OCI-M2 (cell line): ENCODE measurements at regions not wholly inside any gene's neighbourhood (a gene's known extent, or its start where the extent isn't known, plus 50 kb on each side); places are given as distances from the start of the nearest gene placed in this dataset.

Experiments
- DNase-seq: peaks from one replicate; lab custom pipeline; 2025; ENCODE audit not compliant: unreplicated experiment; lab: John Stamatoyannopoulos, UW

DNA sequence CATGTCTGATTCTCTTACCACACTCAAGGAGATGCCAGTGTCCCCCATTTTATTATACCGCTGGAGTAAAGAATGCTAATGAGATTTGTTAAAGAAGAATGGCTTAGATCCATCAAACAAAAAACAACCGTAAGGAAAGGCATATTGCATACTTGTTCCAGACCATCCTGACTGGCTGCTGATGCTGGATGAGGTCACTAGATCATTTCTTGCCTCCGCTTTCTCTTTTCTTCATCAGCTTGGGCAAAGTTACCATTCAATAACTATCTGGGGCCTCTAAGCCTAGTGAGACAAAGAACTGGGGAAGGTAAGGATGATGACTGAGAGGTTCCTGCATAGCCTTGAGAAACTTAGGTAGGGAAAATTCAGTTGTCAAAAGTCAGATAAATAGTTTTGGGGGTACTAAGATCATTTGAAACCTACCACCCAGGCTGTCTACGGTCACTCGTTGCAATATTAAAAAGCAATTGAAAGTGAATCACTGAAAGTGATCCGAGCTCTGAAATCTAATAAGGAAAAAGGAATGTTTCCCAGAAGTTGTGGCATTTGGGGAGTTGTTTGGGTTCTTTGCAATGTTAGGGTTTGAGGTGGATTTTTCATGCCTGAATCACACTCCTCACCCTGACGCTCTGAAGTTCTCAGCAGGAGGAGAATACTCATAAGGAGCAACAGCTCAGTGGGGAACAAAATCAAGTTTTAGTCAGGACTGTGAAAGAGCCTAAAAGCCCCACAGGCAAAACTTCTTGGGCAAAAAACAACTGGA, 176.8 kb downstream of the HHIPL2 start:
- no peak for DNase-seq

DNA sequence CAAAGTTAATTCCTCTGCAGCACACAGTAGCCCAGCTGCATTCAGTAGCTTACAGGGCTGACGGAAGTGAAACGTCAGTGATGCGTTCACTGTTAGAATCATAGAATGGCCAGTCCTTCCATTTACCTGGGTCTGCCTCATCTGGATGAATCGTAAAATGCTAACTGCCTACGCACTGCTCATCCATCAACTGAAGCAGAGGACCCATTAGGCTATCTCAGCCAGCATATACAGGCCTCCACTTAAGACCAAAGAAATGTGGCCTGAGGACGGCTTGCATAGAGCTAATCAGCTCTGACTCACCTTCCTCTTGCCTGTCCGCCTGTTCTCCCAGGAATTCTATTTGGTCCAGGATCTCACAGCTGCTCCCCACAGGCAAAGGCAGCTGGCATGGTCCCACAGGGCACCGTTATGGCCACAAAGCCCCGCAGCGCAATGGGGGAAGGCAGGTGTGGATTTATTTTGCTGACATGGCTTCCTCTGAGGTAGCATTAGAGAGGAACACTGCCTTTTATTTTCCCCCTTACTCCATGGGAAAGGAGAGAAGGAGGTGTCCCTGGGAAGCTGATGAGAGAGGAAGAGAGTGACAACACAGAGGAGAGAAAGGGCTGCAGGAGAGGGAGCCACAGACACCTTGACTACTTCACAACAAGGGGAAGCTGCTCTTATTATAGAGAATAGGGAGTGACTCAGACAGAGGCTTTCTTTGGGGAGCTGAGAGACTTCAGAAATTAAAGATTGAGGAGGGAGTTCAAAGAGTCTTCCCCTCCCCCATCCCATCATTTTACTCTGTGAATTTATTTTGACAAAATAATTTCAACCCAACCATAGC, 177.6 kb downstream of the HHIPL2 start:
- no peak for DNase-seq

DNA sequence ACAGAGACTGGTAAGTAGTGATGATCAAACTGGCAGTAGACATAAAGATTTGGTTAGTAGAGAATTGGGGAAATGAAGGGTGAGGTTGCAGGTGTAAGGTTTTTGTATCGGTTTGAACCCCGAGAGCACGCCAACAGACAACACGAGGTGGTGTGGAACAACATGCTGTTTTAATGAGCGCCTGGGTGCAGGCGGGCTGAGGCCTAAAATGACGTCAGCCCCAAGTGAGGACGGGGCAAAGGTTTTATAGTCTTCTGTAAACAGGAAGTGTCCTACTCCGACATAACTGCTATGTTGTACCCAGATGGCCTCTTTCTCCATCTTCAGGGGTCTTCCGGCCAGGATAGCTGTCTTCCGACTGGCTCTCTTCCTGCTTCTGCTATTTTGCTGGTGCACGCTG, 178.8 kb downstream of the HHIPL2 start:
- DNase-seq, result no peak

DNA sequence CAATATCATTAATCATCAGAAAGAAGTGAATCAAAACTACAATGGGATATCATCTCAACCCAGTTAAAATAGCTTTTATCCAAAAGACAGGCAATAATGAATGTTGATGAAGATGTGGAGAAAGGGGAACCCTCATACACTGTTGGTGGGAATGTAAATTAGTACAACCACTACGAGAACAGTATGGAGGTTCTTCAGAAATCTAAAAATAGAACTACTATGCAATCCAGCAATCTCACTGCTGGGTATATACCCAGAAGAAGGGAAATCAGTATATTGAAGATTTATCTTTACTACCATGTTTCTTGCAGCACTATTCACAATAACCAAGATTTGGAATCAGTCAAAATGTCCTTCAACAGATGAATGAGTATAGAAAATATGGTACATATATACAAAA, 189.8 kb downstream of the HHIPL2 start:
- DNase-seq, result no peak

DNA sequence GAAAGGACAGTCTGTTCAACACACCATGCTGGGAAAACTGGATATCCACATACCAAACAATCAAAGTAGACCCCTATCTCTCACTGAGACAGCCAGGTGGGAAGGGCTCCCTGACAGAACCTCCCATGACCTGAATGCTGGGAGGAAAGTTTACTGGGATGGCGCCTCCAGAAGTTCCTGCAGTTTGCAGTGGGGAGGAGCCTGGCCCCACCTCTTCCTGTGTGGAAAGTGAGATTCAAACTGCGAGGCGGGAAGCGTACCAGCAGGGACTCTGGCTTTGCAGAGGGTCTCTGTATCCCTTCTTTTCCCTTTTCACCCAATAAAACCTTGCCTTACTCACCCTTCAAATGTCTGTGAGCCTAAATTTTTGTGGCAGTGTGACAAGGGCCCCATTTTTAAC, 190.7 kb downstream of the HHIPL2 start:
- no peak for DNase-seq

DNA sequence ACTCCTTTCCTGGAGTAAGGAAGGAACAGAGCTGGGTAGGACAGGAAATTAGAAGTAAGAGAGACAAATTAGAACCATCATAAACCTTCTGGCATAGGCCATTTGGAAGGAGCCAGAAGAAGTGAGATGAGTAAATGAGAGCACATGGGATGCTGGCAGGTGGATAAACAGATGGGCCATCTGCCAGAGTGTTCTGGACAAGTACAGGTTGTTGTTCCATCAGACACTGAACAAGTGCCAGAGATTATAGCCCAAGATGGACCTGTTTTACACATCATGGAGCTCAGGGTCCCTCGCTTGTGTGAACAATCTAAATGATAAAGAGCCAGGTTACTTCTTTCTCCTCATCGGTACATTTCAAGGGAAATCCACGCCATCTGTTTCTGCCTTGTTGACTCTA, 200.3 kb downstream of the HHIPL2 start:
- DNase-seq, result no peak

DNA sequence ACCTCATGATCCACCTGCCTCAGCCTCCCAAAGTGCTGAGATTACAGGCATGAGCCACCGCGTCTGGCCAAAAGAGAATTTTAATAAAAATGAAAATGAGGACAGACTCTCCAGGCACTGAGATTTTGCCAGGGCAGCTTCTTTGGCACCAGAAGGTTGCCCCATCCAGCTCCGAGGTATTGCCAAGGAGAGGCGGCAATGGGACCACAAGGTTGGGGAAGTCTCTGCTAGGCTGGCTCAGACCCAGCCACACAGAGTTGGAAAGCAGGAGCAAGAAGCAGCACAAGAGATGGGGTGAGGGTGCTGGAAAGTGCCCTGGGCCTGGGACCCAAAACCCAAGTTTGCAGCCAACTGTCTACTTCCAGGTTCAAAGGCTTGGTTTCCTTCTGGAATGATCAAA, 200.9 kb downstream of the HHIPL2 start:
- DNase-seq, result no peak

DNA sequence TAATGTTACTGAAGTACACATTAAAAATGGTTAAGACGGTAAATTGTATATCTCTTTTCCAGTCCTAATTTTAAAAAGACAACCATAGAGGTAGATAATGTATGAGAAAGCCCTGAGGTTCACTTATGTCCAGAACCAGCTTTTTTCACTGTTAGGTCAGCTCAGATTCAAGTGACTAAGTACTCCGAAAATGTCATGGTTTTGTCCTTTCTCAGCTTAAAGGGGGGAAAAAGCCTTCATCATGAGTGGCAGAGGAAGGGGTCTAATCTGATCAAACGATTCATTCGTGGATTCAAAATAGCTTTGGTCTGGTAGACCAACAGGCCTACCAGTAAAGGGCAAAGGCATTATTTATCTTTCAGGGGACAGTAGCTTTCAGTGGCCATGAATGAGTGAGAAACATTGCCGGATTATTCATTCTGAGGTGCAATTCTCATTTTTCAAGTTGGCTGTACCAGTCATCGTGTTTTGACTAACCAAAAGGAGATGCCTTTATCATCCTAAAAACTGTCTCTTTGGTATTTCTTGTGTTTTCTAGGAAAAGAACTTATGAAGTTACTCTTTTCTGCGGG, 208.4 kb downstream of the HHIPL2 start:
- DNase-seq, result no peak

DNA sequence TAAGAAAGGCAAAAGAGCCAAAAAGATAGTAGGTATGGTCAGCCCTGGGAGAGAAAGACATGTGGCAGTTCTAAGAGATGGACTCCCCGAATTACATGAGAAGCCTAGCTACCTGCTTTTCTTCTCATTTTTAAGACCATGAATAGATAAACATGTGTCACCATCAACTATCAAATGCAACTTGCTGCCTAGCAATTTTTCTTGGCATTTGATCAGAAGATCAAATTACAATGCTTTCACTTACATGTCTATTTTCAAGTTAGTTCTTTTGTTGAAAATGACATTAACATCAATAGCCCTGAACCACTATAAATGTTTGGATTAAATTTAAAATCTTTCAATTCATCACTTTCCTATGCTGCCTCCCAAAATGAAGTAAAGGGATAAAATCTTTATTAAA, 212.3 kb downstream of the HHIPL2 start:
- DNase-seq, result no peak

DNA sequence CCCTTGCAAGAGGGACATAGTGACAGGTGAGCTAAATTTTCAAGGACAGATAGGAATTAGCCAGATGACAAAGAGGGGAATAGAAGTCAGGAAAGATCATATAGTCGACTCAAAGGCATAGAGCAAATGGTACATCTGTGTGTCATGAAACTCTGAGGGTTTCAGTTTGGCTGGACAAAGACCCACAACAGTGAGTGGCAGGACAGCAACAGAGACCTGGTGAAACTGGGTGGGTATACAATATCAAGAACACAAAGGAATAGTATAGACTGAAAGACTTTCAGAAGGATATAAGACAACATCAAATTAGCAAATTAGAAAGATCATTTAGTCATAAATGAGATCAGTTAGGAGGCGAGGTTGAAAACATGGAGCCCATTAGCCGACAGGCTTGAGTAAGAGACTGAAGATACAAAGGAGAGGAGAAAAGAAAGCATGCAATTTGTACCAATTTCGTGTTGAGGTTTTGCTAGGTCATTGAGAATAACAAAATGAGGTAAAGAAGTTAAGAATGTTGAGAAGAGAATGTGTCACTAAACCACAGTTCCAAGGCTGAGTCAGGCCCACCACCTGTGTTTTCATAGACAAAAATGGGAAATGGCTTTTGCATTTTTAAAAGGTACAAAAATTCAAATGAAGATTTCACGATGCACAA, 213.8 kb downstream of the HHIPL2 start:
- no peak for DNase-seq

DNA sequence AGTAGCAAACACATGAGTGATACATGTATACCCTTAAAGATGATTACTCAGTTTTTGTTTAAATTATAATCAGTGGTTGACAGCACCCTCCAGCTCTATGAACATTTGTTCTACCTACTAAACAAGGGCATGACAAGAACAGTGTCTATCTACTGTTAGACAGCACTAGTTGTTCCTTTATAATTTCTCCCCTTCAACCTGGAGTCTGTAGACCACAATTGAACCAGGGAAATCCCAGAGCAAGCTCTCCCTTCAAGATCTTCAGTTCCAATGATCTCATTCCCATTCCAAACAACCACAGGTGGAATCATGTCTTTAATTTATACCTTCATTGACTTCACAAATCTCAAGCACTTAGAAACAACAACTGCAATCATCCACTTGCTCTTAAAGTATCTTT, 216.1 kb downstream of the HHIPL2 start:
- no peak for DNase-seq

DNA sequence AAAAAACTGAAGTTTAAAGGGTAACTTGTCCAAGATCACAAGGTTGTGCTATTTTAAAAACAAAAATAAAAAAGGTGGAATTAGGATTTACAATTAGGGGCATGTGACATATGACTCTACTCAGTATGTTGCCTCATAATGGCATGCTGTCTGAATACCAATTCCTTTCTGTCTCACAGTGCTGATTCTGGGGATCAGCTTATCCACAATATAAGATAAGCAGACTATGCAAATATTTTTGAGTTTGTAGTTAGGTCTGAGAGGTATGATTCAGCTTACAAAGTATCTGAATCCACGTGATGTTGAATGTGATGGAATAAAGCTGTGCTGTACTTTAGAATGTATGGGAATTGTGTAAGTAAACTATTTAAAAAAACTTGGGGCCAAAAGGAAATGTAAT, 216.6 kb downstream of the HHIPL2 start:
- DNase-seq, result no peak

DNA sequence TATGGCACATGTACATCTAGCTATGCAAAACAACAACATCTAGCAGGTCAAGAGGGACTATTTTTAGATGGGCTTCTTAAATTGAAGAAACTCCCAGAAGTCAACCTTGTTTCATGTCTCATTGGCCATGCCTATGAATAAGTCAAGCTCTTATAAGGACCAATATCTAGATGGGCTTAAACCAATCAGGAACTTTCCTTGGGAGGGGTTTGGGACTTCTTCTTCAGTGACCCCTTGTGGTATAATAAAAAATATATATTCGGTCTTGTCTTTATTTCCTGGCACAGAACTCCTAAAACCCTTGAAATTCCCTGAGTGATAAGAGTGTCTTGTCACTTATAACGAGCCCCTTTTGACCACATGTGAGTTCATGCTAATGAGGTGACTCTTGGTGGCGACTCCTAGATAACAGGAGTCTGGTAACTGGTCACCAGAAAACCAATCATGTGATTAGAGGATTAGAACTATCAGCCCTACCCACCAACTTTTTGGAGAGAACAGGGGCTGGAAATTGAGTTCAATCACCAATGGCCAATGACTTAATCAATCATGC, 218.3 kb downstream of the HHIPL2 start:
- DNase-seq, result no peak

DNA sequence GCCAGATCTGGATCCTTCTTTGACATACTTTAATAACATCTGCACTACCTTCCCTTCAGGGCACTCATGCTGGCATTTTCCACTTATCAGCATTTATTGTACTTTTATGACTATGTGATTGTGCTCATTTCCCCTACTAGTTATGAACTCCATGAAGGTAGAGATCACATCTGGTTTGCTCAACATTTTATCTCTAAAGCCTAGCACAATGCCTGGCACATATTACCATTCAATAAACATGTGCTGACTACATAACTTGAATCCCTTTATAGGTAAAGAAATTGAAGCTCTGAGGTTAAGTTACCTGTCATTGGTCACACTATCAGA, 221.2 kb downstream of the HHIPL2 start:
- DNase-seq, result no peak

DNA sequence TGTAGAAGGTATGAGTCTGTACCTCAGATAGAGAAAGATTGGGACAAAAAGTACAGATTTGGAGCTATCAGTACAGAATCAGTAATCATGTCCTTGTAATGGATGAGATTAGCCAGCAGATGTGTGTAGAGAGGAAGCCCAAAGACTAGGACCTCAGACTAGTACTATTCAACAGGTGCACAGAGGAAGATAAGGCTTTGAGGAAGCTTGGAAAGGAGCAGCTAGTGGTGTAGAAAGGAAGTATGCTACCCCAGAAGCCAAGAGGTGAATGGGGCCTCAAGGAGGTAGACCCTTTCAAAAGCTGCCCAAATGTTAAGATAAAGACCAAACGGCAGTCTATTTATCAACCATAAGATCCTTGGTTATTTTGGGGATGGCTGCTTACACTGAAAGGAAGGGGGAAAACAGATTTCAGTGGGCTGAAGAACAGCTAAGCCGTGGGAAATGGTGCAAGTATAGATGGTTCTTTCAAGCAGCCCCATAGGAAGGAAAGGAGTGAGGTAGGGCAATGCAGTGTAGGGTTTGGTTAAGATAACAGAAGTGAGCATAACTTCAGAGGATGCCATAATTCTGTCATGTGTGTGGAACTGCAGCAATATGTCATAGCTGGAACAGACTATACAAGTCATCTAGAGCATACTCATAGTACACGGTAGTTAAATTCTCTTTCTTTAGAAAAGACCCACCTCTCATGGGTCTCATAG, 221.7 kb downstream of the HHIPL2 start:
- DNase-seq, result no peak

DNA sequence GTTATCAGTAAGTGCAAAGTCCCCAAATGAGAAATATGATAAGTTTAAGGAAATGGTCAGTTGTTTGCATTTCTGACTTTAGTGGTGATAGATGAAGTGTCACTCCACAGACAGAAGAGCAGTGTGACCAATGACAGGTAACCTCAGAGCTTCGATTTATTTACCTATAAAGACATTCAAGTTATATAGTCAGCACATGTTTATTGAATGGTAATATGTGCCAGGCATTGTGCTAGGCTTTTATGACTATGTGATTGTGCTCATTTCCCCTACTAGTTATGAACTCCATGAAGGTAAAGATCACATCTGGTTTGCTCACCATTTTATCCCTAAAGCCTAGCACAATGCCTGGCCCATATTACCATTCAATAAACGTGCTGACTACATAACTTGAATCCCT, 222.4 kb downstream of the HHIPL2 start:
- no peak for DNase-seq

DNA sequence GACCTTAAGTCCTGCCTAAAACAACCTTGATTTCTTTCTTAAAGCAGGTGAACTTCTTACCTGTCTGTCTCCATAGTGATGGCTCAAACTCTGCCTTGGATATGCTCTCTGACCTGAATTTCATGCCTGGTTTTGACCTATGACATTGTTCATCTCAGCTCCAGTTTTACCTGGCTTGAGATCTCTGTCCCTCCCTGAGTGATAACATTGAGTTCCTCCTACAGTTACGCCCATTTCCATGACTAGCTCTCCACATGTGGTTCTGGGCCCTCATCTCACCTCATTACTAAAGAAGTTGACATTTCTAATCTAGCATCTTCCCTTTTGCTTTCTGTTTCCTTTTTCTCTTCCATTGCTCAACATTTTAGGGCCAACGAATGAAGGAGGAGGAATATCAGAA, 233.1 kb downstream of the HHIPL2 start:
- DNase-seq, result no peak

DNA sequence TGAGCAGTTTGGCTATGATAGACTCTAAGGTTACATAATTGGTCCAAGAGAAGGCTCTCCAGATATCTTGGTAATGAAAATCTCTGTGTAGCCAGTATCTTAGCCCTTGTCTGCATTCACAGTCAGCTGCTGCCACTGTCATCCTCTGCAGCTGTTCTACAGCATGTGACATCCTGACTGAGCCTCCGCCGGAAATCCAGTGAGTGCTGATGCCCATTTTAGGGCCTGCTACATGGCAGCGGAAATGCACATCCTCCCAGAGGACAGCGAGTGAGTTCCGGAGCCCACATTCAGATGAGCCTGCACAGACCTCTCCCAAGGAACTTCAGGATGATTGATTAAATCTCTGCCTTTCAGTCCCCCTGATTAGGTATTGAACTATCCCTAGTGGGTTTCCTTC, 237.1 kb downstream of the HHIPL2 start:
- DNase-seq, result no peak

DNA sequence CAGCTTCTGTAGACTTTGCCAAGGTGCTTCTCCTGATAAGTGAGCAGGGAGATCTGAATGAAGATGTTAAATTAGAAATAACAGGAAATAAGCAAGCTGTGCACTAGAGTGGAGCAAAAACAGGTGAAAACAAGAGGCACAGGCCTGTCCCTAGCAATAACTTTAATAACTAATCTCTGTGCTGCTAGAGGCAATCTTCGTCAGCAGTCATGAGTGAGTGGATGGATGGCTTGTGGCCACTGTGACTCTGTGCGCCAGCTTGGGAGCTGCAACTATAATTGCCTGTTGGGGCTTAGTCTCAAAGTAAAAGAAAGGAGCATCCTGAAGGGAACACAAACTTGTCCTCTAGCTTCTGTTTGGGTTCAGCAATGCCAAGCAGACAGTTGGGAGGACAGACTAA, 240.3 kb downstream of the HHIPL2 start:
- no peak for DNase-seq

DNA sequence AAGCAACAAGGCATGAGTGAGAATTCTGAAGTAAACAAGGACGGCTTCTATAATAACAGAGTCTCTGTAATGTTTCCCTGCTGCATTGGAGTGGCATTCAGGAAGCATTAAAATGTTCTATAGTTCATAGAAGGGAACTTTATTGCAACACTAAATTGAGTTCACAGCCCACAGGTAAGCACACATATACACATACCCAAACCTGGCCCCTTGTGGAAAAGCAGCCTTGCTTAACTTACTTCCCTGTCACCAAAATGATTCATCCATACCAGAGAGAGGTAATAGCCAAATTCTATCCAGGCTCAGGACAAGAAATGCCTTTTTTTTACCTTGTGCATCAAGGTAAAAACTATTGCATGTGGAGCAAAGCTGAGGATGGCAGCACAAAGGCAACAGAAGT, 241.4 kb downstream of the HHIPL2 start:
- DNase-seq, result no peak

DNA sequence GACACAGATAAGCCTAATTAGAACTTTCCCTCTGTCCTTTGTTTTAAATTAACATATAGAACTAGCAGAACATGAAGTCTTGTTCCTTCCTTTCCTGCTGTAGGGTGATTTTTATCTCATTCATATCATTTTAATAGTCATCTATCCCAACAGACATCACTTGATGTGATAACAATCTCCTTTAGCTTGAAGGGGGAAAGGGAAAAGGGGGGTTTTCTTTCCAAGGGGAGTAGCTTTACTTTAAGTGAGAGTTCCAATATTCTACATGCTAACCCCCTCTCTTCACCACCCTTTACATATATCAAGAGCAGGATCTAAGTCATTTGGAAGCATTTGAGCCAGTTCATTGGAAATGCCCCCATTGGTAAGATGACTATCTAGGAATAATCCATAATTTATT, 241.9 kb downstream of the HHIPL2 start:
- DNase-seq, result no peak
